Body of pancreas (tissue), 4 donors: ENCODE measurements at regions not wholly inside any gene's neighbourhood (a gene's known extent, or its start where the extent isn't known, plus 50 kb on each side); places are given as distances from the start of the nearest gene placed in this dataset.

Experiments
- ATAC-seq: fragments of 150-250 bp; one replicate; pipeline ENCODE4 v1.9.1; 2016
- DNase-seq, 4 donors: peaks; one replicate each; pipeline ENCODE4 v3.0.0-alpha.2; 2019
- H3K27ac ChIP-seq, 4 donors: fragments of 200-600 bp; sonication (generic); 1 replicate in 3 of 4; 2 replicates in 1 of 4; pipeline versions ENCODE4 v1.5.1 to v1.6.1; 2016 to 2019; ENCODE audit warnings: mild to moderate bottlenecking in 1 of 4, mixed read lengths in 1 of 4, moderate library complexity in 1 of 4
- H3K27me3 ChIP-seq, 2 donors: fragments of 200-600 bp; sonication (generic); one replicate each; pipeline ENCODE4 v1.6.0; 2016; ENCODE audit warnings: mild to moderate bottlenecking in 1 of 2
- H3K36me3 ChIP-seq, 2 donors: fragments of 200-600 bp; sonication (generic); replicated peaks in 1 of 2; 2 replicates each; pipeline ENCODE4 v1.5.1; 2016; ENCODE audit warnings: low read depth in 2 of 2; ENCODE audit not compliant: insufficient read depth in 1 of 2
- H3K4me1 ChIP-seq: fragments of 200-600 bp; sonication (generic); one replicate; pipeline ENCODE4 v1.6.0; 2016
- H3K4me3 ChIP-seq, 2 donors: fragments of 200-600 bp; sonication (generic); 1 replicate in 1 of 2; 2 replicates in 1 of 2; pipeline ENCODE4 v1.5.1; 2016 to 2019
- H3K9me3 ChIP-seq, 3 donors: fragments of 200-600 bp; sonication (generic); 1 replicate in 2 of 3; 2 replicates in 1 of 3; pipeline ENCODE4 v1.5.1; 2016
- CTCF ChIP-seq, 7 experiments: fragments of 450-650 bp in 4 of 7; fragments of 200-600 bp in 3 of 7; sonication (generic) in 3 of 7; IDR thresholded peaks; one replicate each; pipeline ENCODE4 v1.5.1; 2016 to 2019; ENCODE audit warnings: antibody characterized with exemption in 7 of 7
- POLR2A ChIP-seq, 3 donors: fragments of 450-650 bp; IDR thresholded peaks; one replicate each; pipeline ENCODE4 v1.6.1; 2016; ENCODE audit warnings: antibody characterized with exemption in 3 of 3, mild to moderate bottlenecking in 2 of 3
- WGBS, 2 donors: methylation state at CpG; one replicate each; pipeline ENCODE4 v1.1.5; 2017; 5-methylcytosine and 5-hydroxymethylcytosine counted together
- intact Hi-C: fragments of 100-400 bp; cut with DNase I; formaldehyde crosslinking; loops from one replicate; pipeline ENCODE4 v1.15.1; 2023

GRCh38 chr10:71902351-71902750 is 51.3 kb upstream of the PSAP start:
- DNase-seq: no peak
- intact Hi-C loops: loop anchor here (5.0 kb wide), 1 partner anchor 150 kb away; no protein-coding TSS in a partner anchor
- H3K4me3 ChIP-seq: no peak overlapping the region
- no peaks in the 10 kb centered on the region for H3K36me3 ChIP-seq
- H3K4me1 ChIP-seq: no peaks in the 10 kb centered on the region
- WGBS, 2 donors: 89 to 92% methylated on average over 6 of the region's 6 CpGs
- TF ChIP-seq POLR2A (IDR thresholded peaks at IDR 0.05) (no peak), CTCF (IDR thresholded peaks at IDR 0.05) (no peak)
- H3K27me3 ChIP-seq: no peaks in the 10 kb centered on the region
- H3K9me3 ChIP-seq: no peaks in the 10 kb centered on the region
- no peak for ATAC-seq
- H3K27ac ChIP-seq: no peak overlapping the region
